PC-9 (cell line): ENCODE measurements at regions not wholly inside any gene's neighbourhood (a gene's known extent, or its start where the extent isn't known, plus 50 kb on each side); places are given as distances from the start of the nearest gene placed in this dataset.

Source experiments
- BruUV-seq: library from RNA; stranded (reverse); fragments of 400-500 nt; replicated peaks from 2 replicates; lab custom pipeline; 2021; lab: Mats Ljungman, UMichigan
- CTCF ChIA-PET: fragments of 300-600 bp; sonication (Branson Sonifier 250); formaldehyde crosslinking; loops from one replicate; lab custom pipeline; 2022; ENCODE audit warnings: antibody characterized with exemption; lab: Charles Lee
- POLR2A ChIA-PET: fragments of 300-600 bp; sonication (Branson Sonifier 250); formaldehyde crosslinking; loops from one replicate; lab custom pipeline; 2022; ENCODE audit warnings: antibody characterized with exemption; ENCODE audit not compliant: unreplicated experiment; lab: Charles Lee
- DNase-seq, 2 experiments: peaks; one replicate each; pipeline versions ENCODE4 v3.0.0 to v3.0.0-alpha.2; 2015 to 2022; ENCODE audit warnings: mixed read lengths in 1 of 2
- H2AFZ ChIP-seq: fragments of 200-600 bp; sonication (generic); 2 replicates; pipeline ENCODE4 v1.8.1; 2017; ENCODE audit warnings: antibody characterized with exemption
- H3F3A ChIP-seq: fragments of 200-600 bp; sonication (generic); 2 replicates; pipeline ENCODE4 v1.8.1; 2017; ENCODE audit warnings: antibody characterized with exemption, mild to moderate bottlenecking, low read depth; ENCODE audit not compliant: insufficient read depth
- H3K27ac ChIP-seq: fragments of 200-600 bp; sonication (generic); 2 replicates; pipeline ENCODE4 v1.6.1; 2016; ENCODE audit warnings: mixed run types
- H3K27me3 ChIP-seq: fragments of 200-600 bp; sonication (generic); 2 replicates; pipeline ENCODE4 v1.6.1; 2016; ENCODE audit warnings: low read depth, mixed run types; ENCODE audit not compliant: insufficient read depth
- H3K36me3 ChIP-seq: fragments of 200-600 bp; sonication (generic); 2 replicates; pipeline ENCODE4 v1.6.1; 2016; ENCODE audit warnings: low read depth, mixed run types
- H3K4me1 ChIP-seq: fragments of 200-600 bp; sonication (generic); replicated peaks from 2 replicates; pipeline ENCODE4 v1.6.1; 2016; ENCODE audit warnings: mixed run types; ENCODE audit not compliant: insufficient read depth
- H3K4me2 ChIP-seq: fragments of 200-600 bp; sonication (generic); 2 replicates; pipeline ENCODE4 v1.6.1; 2017; ENCODE audit warnings: mixed run types
- H3K4me3 ChIP-seq: fragments of 200-600 bp; sonication (generic); 2 replicates; pipeline ENCODE4 v1.6.1; 2016; ENCODE audit warnings: mixed run types
- H3K79me2 ChIP-seq: fragments of 200-600 bp; sonication (generic); 2 replicates; pipeline ENCODE4 v1.6.1; 2017; ENCODE audit warnings: low read depth, mixed run types
- H3K9me2 ChIP-seq: fragments of 200-600 bp; sonication (generic); 2 replicates; pipeline ENCODE4 v1.8.1; 2017; ENCODE audit warnings: mild to moderate bottlenecking; ENCODE audit not compliant: insufficient read depth
- H3K9me3 ChIP-seq: fragments of 200-600 bp; sonication (generic); 2 replicates; pipeline ENCODE4 v1.8.1; 2016; ENCODE audit warnings: low read depth; ENCODE audit not compliant: insufficient read depth
- H4K20me1 ChIP-seq: fragments of 200-600 bp; sonication (generic); 2 replicates; pipeline ENCODE4 v1.8.1; 2017; ENCODE audit not compliant: insufficient read depth
- CTCF ChIP-seq: fragments of 200-600 bp; sonication (generic); conservative IDR thresholded peaks from 2 replicates; pipeline ENCODE4 v1.6.1; 2017; ENCODE audit warnings: mixed run types, antibody characterized with exemption, mild to moderate bottlenecking, moderate library complexity
- EZH2 ChIP-seq: fragments of 200-600 bp; sonication (generic); IDR thresholded peaks from 2 replicates; pipeline ENCODE4 v1.8.0; 2017; ENCODE audit warnings: antibody characterized with exemption, low read depth
- intact Hi-C: fragments of 100-400 bp; cut with micrococcal nuclease; formaldehyde crosslinking; loops from one replicate; pipeline ENCODE4 v1.10.0; 2022; ENCODE audit not compliant: unreplicated experiment

- Histone ChIP-seq H3K27me3 (peaks cover 15% of the 10 kb centered on the region; the same call in 1 of the 2 replicates), H3K79me2 (no peaks in the 10 kb centered on the region), H3K9me3 (no peaks in the 10 kb centered on the region), H3K27ac (no peak overlapping the region), H3F3A (no peaks in the 10 kb centered on the region), H3K4me1 (no peaks in the 10 kb centered on the region), H2AFZ (no peak overlapping the region), H3K36me3 (no peaks in the 10 kb centered on the region), H3K9me2 (no peaks in the 10 kb centered on the region), H3K4me3 (no peak overlapping the region), H4K20me1 (no peaks in the 10 kb centered on the region), H3K4me2 (no peak overlapping the region)
- ChIA-PET POLR2A (no interaction called here), CTCF (no interaction called here)
- BruUV-seq = no TSS peak
- intact Hi-C loops = no loop called here
- no peak for DNase-seq
- TF ChIP-seq CTCF (no peak), EZH2 (no peak)
Observed at GRCh38 chr12:108389544-108389943, 50.4 kb upstream of the CMKLR1 start.
